A673 (cell line): ENCODE measurements at regions not wholly inside any gene's neighbourhood (a gene's known extent, or its start where the extent isn't known, plus 50 kb on each side); places are given as distances from the start of the nearest gene placed in this dataset.

Experiments used
- BruUV-seq: library from RNA; stranded (reverse); fragments of 400-500 nt; replicated peaks from 2 replicates; lab custom pipeline; 2021; lab: Mats Ljungman, UMichigan
- CTCF ChIA-PET: fragments of 300-600 bp; sonication (Branson Sonifier 250); formaldehyde crosslinking; loops from one replicate; lab custom pipeline; 2022; ENCODE audit warnings: antibody characterized with exemption; lab: Charles Lee
- POLR2A ChIA-PET: fragments of 300-600 bp; sonication (Branson Sonifier 250); formaldehyde crosslinking; loops from one replicate; lab custom pipeline; 2022; ENCODE audit warnings: antibody characterized with exemption; ENCODE audit not compliant: low non-redundant PET; lab: Charles Lee
- DNase-seq: peaks from one replicate; pipeline ENCODE4 v3.0.0-alpha.2; 2015; ENCODE audit warnings: low spot score
- H3K27ac ChIP-seq: fragments of 200-600 bp; sonication (generic); 2 replicates; pipeline ENCODE4 v1.5.1; 2016; ENCODE audit warnings: mixed run types, low read depth, mild to moderate bottlenecking, mixed read lengths, antibody characterized with exemption, low read length; ENCODE audit not compliant: poor library complexity, severe bottlenecking
- H3K27me3 ChIP-seq: fragments of 200-600 bp; sonication (generic); replicated peaks from 2 replicates; pipeline ENCODE4 v1.6.1; 2017; ENCODE audit warnings: mixed run types, low read depth, mild to moderate bottlenecking, mixed read lengths, antibody characterized with exemption, low read length; ENCODE audit not compliant: insufficient read depth, poor library complexity
- H3K36me3 ChIP-seq: fragments of 200-600 bp; sonication (generic); 2 replicates; pipeline ENCODE4 v1.6.1; 2016; ENCODE audit warnings: mixed run types, mild to moderate bottlenecking, mixed read lengths, antibody characterized with exemption, low read length; ENCODE audit not compliant: insufficient read depth, poor library complexity, severe bottlenecking
- H3K4me1 ChIP-seq: fragments of 200-600 bp; sonication (generic); 2 replicates; pipeline ENCODE4 v1.6.1; 2017; ENCODE audit warnings: mixed run types, mild to moderate bottlenecking, mixed read lengths, antibody characterized with exemption, low read length; ENCODE audit not compliant: insufficient read depth, poor library complexity, severe bottlenecking
- H3K4me3 ChIP-seq: fragments of 200-600 bp; sonication (generic); 2 replicates; pipeline ENCODE4 v1.5.1; 2016; ENCODE audit warnings: low read depth, mixed run types, mild to moderate bottlenecking, mixed read lengths, low read length; ENCODE audit not compliant: poor library complexity, severe bottlenecking
- H3K9me3 ChIP-seq: fragments of 200-600 bp; sonication (generic); 2 replicates; pipeline ENCODE4 v1.6.1; 2016; ENCODE audit warnings: mixed run types, low read depth, mild to moderate bottlenecking, mixed read lengths, antibody characterized with exemption, low read length; ENCODE audit not compliant: poor library complexity, severe bottlenecking
- EZH2 ChIP-seq: fragments of 200-600 bp; sonication (generic); IDR thresholded peaks from 2 replicates; pipeline ENCODE4 v1.6.1; 2017; ENCODE audit warnings: borderline replicate concordance, low read depth, mild to moderate bottlenecking, mixed read lengths, antibody characterized with exemption, low read length; ENCODE audit not compliant: poor library complexity, severe bottlenecking
- intact Hi-C: fragments of 100-400 bp; cut with micrococcal nuclease; formaldehyde crosslinking; loops from one replicate; pipeline ENCODE4 v1.10.0; 2022; ENCODE audit not compliant: unreplicated experiment
- TF ChIP-seq, protein P1 (sequence below): fragments of 300-800, 200-600 bp; sonication (generic); conservative IDR thresholded peaks from 2 replicates; pipeline ENCODE4 v1.5.1; 2017; ENCODE audit warnings: low read depth, mild to moderate bottlenecking, antibody characterized with exemption, low read length, moderate library complexity, mixed read lengths

DNA sequence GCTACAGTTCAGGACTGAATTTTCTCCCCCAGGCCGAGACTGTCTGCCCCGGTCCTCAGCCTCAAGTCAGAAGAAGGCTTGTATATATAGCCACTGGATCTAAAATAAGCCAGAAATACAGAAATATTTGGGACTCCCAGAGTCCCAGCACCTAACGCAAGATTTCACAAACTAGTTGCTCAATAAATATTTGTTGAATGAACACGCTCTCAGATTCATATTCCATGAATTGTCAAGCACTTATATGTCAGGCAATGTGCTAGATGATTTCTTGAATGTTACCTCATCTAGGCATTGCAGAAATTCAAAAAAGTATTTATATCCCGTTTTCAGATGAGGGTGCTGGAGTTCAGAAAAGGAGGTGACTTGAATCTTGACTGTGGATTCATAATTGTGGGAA, 163.7 kb upstream of the KLHL29 start:
- peaks cover 17% of the 10 kb centered on the region for H3K27me3 ChIP-seq
- H3K4me1 ChIP-seq, result no peaks in the 10 kb centered on the region
- CTCF ChIA-PET, result no interaction called here
- no peaks in the 10 kb centered on the region for H3K36me3 ChIP-seq
- no TSS peak for BruUV-seq
- POLR2A ChIA-PET, result no interaction called here
- no peak for TF ChIP-seq EZH2
- TF ChIP-seq, protein P1, sequence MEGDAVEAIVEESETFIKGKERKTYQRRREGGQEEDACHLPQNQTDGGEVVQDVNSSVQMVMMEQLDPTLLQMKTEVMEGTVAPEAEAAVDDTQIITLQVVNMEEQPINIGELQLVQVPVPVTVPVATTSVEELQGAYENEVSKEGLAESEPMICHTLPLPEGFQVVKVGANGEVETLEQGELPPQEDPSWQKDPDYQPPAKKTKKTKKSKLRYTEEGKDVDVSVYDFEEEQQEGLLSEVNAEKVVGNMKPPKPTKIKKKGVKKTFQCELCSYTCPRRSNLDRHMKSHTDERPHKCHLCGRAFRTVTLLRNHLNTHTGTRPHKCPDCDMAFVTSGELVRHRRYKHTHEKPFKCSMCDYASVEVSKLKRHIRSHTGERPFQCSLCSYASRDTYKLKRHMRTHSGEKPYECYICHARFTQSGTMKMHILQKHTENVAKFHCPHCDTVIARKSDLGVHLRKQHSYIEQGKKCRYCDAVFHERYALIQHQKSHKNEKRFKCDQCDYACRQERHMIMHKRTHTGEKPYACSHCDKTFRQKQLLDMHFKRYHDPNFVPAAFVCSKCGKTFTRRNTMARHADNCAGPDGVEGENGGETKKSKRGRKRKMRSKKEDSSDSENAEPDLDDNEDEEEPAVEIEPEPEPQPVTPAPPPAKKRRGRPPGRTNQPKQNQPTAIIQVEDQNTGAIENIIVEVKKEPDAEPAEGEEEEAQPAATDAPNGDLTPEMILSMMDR, result no peak
- no peak overlapping the region for H3K4me3 ChIP-seq
- intact Hi-C loops, result no loop called here
- no peaks in the 10 kb centered on the region for H3K9me3 ChIP-seq
- no peak overlapping the region for H3K27ac ChIP-seq
- no peak for DNase-seq

DNA sequence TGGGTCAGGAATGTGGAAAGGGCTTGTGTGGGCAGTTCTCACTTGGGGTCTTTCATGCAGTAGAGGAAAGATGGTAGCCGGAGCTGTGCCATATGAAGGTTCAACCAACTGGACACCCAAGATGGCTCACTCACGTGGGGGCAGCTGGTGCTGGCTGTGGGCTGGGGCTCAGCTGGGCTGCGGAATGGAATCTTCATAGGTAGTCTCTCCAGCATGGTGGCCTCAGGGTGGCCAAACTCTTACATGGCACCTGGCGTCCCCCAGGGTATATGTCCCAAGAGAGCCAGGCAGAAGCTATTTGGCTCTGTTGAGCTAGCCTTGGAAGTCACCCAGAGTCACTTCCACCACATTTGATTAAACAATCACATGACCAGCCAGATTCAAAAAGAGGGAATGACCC, 163.1 kb upstream of the KLHL29 start:
- ChIA-PET CTCF (no interaction called here), POLR2A (no interaction called here)
- no peaks in the 10 kb centered on the region for H3K4me1 ChIP-seq
- no peaks in the 10 kb centered on the region for H3K36me3 ChIP-seq
- intact Hi-C loops, result no loop called here
- BruUV-seq, result no TSS peak
- H3K9me3 ChIP-seq, result no peaks in the 10 kb centered on the region
- H3K4me3 ChIP-seq, result no peak overlapping the region
- H3K27ac ChIP-seq, result no peak overlapping the region
- H3K27me3 ChIP-seq, result peaks cover 17% of the 10 kb centered on the region
- no peak for DNase-seq
- TF ChIP-seq, protein P1, result no peak
- no peak for TF ChIP-seq EZH2

DNA sequence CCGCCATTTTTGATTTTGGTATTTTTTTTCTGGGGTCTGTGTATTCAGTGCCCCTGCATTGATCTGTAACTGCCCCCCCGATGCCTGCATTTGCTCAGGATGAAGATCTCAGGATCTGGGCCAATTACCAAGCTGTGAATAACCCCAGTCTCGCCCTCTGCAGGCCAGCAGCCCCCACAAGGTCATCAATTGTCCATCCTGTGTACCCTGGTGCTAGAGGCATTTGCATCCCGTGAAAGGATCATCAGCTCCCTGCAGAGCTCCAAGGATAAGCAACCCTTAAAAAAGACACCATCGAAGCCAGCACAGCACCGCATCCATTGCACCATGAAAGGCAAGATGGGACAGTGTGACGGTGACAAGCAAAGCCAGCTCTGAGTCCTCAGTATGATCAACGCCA, 154.1 kb upstream of the KLHL29 start:
- no TSS peak for BruUV-seq
- H3K36me3 ChIP-seq, result no peaks in the 10 kb centered on the region
- intact Hi-C loops, result no loop called here
- TF ChIP-seq EZH2, result no peak
- TF ChIP-seq, protein P1, result no peak
- ChIA-PET POLR2A (no interaction called here), CTCF (interaction anchor here (0.7 kb wide), 1 partner anchor 29 kb away, joined by 8 read pairs; no protein-coding TSS in a partner anchor)
- no peaks in the 10 kb centered on the region for H3K4me1 ChIP-seq
- H3K9me3 ChIP-seq, result no peaks in the 10 kb centered on the region
- no peak for DNase-seq
- H3K4me3 ChIP-seq, result no peak overlapping the region
- peaks cover 8% of the 10 kb centered on the region for H3K27me3 ChIP-seq
- H3K27ac ChIP-seq, result no peak overlapping the region
